HL-60 (cell line): ENCODE measurements at regions not wholly inside any gene's neighbourhood (a gene's known extent, or its start where the extent isn't known, plus 50 kb on each side); places are given as distances from the start of the nearest gene placed in this dataset.

Experiments used
- CTCF ChIP-seq: IDR thresholded peaks from one replicate; pipeline ENCODE4 v1.5.1; 2011; ENCODE audit warnings: low read length, control low read depth, inconsistent platforms; ENCODE audit not compliant: insufficient read depth
- GABPA ChIP-seq: IDR thresholded peaks from 2 replicates; pipeline ENCODE4 v1.6.1; 2012; ENCODE audit warnings: low read depth
- POLR2AphosphoS5 ChIP-seq: IDR thresholded peaks from 2 replicates; pipeline ENCODE4 v1.6.1; 2012; ENCODE audit warnings: low read depth
- SPI1 ChIP-seq: IDR thresholded peaks from 2 replicates; pipeline ENCODE4 v1.6.1; 2012; ENCODE audit warnings: low read depth, mild to moderate bottlenecking, borderline replicate concordance
- TF ChIP-seq, protein P1 (sequence below): IDR thresholded peaks from 2 replicates; pipeline ENCODE4 v1.6.1; 2012; ENCODE audit warnings: low read depth; ENCODE audit not compliant: insufficient replicate concordance

DNA sequence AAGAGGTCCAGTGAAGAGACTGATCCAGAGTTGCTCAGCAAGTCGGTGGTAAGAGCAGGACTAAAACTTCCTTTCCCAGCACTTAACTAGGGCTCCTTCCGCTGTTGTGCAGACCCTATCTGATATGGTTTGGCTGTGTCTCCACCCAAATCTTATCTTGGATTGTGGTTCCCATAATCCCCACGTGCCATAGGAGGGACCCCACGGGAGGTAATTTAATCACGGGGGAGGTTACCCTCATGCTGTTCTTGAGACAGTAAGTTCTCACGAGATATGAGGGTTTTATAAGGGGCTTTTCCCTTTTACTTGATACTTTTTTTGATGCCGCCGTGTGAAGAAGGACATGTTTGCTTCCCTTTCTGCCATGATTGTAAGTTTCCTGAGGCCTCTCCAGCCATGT, 221.9 kb upstream of the GLRA1 start:
- TF ChIP-seq CTCF (no peak), GABPA (no peak), POLR2AphosphoS5 (no peak), SPI1 (no peak)
- TF ChIP-seq, protein P1, sequence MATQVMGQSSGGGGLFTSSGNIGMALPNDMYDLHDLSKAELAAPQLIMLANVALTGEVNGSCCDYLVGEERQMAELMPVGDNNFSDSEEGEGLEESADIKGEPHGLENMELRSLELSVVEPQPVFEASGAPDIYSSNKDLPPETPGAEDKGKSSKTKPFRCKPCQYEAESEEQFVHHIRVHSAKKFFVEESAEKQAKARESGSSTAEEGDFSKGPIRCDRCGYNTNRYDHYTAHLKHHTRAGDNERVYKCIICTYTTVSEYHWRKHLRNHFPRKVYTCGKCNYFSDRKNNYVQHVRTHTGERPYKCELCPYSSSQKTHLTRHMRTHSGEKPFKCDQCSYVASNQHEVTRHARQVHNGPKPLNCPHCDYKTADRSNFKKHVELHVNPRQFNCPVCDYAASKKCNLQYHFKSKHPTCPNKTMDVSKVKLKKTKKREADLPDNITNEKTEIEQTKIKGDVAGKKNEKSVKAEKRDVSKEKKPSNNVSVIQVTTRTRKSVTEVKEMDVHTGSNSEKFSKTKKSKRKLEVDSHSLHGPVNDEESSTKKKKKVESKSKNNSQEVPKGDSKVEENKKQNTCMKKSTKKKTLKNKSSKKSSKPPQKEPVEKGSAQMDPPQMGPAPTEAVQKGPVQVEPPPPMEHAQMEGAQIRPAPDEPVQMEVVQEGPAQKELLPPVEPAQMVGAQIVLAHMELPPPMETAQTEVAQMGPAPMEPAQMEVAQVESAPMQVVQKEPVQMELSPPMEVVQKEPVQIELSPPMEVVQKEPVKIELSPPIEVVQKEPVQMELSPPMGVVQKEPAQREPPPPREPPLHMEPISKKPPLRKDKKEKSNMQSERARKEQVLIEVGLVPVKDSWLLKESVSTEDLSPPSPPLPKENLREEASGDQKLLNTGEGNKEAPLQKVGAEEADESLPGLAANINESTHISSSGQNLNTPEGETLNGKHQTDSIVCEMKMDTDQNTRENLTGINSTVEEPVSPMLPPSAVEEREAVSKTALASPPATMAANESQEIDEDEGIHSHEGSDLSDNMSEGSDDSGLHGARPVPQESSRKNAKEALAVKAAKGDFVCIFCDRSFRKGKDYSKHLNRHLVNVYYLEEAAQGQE = no peak
